ENCODE measurements at regions not wholly inside any gene's neighbourhood (a gene's known extent, or its start where the extent isn't known, plus 50 kb on each side); places are given as distances from the start of the nearest gene placed in this dataset.

DNA sequence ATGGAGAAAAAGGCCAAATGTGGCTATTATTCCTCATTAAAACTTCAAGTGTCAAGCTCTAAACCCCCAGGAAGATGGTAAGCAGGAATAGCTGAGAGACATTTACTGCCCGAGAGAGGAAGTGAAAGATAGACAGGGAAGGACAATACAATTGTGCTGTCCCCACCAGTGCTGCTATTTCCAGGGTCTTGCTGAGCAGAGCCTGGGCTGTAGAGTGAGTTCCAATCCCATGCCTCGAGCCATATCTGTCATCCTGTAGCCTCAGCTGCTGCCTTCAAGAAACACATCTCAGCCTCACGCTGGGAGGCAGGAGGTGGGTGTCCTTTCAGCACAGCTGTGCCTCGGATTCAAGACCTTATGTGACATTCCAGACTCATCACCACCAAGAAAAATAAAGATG is 114.0 kb downstream of the RPAP3 start:
- TF ChIP-seq, protein P1, sequence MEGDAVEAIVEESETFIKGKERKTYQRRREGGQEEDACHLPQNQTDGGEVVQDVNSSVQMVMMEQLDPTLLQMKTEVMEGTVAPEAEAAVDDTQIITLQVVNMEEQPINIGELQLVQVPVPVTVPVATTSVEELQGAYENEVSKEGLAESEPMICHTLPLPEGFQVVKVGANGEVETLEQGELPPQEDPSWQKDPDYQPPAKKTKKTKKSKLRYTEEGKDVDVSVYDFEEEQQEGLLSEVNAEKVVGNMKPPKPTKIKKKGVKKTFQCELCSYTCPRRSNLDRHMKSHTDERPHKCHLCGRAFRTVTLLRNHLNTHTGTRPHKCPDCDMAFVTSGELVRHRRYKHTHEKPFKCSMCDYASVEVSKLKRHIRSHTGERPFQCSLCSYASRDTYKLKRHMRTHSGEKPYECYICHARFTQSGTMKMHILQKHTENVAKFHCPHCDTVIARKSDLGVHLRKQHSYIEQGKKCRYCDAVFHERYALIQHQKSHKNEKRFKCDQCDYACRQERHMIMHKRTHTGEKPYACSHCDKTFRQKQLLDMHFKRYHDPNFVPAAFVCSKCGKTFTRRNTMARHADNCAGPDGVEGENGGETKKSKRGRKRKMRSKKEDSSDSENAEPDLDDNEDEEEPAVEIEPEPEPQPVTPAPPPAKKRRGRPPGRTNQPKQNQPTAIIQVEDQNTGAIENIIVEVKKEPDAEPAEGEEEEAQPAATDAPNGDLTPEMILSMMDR (IDR thresholded peaks at IDR 0.05), result no peak
- no peak for TF ChIP-seq POLR2A (IDR thresholded peaks at IDR 0.05)
- TF ChIP-seq EP300 (IDR thresholded peaks at IDR 0.05), result no peak
